ENCODE measurements at regions not wholly inside any gene's neighbourhood (a gene's known extent, or its start where the extent isn't known, plus 50 kb on each side); places are given as distances from the start of the nearest gene placed in this dataset.

DNA sequence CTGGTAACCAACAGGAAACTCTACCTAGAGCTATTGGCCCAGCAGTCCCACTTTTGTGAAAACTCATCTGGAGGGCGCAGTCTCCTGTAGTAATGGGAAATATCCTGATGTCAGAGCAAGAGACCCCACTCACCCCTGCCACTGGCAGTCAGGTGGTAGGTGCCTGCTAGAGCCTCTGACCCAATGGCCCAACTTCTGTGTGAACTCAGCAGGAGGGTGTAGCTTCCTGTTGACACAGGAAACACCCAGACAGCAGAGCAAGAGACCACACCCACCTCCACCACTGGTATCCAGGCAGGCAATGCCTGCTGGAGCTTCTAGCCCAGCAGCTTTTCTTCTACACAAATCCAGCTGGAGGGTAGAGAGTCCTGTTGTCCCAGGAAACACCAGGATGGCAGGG lies 1176.8 kb upstream of the PRR20A start:
- dilution Hi-C loops (cut with MboI; ENCODE audit: extremely low pct_ligation_motif_present, low sequenced_read_pairs) (no loop called here), intact Hi-C loops (cut with micrococcal nuclease) (no loop called here)
- POLR2A ChIA-PET, result no interaction called here

More for the DNA sequence above, 1176.8 kb upstream of the PRR20A start:
- H3K4me1 ChIP-seq (ENCODE audit: control insufficient read depth, extremely low read depth, insufficient read depth, low read length), result no peaks in the 10 kb centered on the region
- H3K27ac ChIP-seq (ENCODE audit: insufficient read depth, low read depth, low read length), result no peak overlapping the region
- no peaks in the 10 kb centered on the region for H3K9me1 ChIP-seq (replicated peaks; ENCODE audit: control insufficient read depth, extremely low read depth, insufficient read depth, low read length)
- H2AFZ ChIP-seq (ENCODE audit: low read depth, low read length), result no peak overlapping the region
- CTCF ChIA-PET, result no interaction called here
- no TSS peak for BruUV-seq (replicated peaks)
- H3K9ac ChIP-seq (replicated peaks; ENCODE audit: extremely low read depth, insufficient read depth, low read length), result no peak overlapping the region
- H3K4me3 ChIP-seq (replicated peaks in 1 of 3; ENCODE audit: insufficient read depth in 1 of 3, low read depth in 1 of 3, low read length in 3 of 3), result no peak overlapping the region
- no peaks in the 10 kb centered on the region for H3K27me3 ChIP-seq (ENCODE audit: control insufficient read depth in 2 of 2, insufficient read depth in 2 of 2, low read length in 2 of 2)
- H3K79me2 ChIP-seq (ENCODE audit: control insufficient read depth, insufficient read depth, low read length), result no peaks in the 10 kb centered on the region
- no peak for TF ChIP-seq EZH2 (IDR thresholded peaks at IDR 0.05; ENCODE audit: borderline replicate concordance, low read depth, low read length, severe bottlenecking)
- no peak for TF ChIP-seq POLR2A (IDR thresholded peaks at IDR 0.05; ENCODE audit: low read depth, low read length)
- TF ChIP-seq GATA2 (IDR thresholded peaks at IDR 0.05; ENCODE audit: insufficient read depth, insufficient read length, low read depth, low read length), result no peak
- no peak for TF ChIP-seq MYC (IDR thresholded peaks at IDR 0.05; ENCODE audit: low read depth, low read length)
- TF ChIP-seq CTCF (IDR thresholded peaks at IDR 0.05; ENCODE audit: extremely low read depth in 1 of 2, insufficient read depth in 1 of 2, low read depth in 1 of 2, low read length in 2 of 2), result no peak
- no peak for TF ChIP-seq POLR2AphosphoS5 (IDR thresholded peaks at IDR 0.05; ENCODE audit: insufficient read depth, low read depth, low read length)
- no peak for TF ChIP-seq JUN (IDR thresholded peaks at IDR 0.05; ENCODE audit: borderline replicate concordance, insufficient read depth, insufficient read length, low read depth)
- TF ChIP-seq MAX (IDR thresholded peaks at IDR 0.05; ENCODE audit: insufficient read depth, insufficient read length), result no peak
- no peak for TF ChIP-seq FOS (IDR thresholded peaks at IDR 0.05; ENCODE audit: borderline replicate concordance, insufficient read depth, low read length)
- FAIRE-seq (no peak), DNase-seq (ENCODE audit: low read depth, low spot score) (no peak)
- no peaks in the 10 kb centered on the region for H4K20me1 ChIP-seq (replicated peaks; ENCODE audit: control insufficient read depth, extremely low read depth, insufficient read depth, low read length)
- no peaks in the 10 kb centered on the region for H3K36me3 ChIP-seq (ENCODE audit: control insufficient read depth in 2 of 2, extremely low read depth in 1 of 2, insufficient read depth in 2 of 2, low read length in 2 of 2)
- H3K4me2 ChIP-seq (ENCODE audit: insufficient read depth, low read length), result no peak overlapping the region
- no peaks in the 10 kb centered on the region for H3K9me3 ChIP-seq (replicated peaks; ENCODE audit: control insufficient read depth, insufficient read depth, low read length)
